ENCODE measurements at regions not wholly inside any gene's neighbourhood (a gene's known extent, or its start where the extent isn't known, plus 50 kb on each side); places are given as distances from the start of the nearest gene placed in this dataset.

- H3K4me1 ChIP-seq (ENCODE audit: insufficient read depth, low read length, poor library complexity, severe bottlenecking), result no peaks in the 10 kb centered on the region
- H3K79me2 ChIP-seq (ENCODE audit: insufficient read depth, low read depth, low read length), result no peaks in the 10 kb centered on the region
- no peaks in the 10 kb centered on the region for H3K9me3 ChIP-seq (ENCODE audit: low read length)
- ChIA-PET POLR2A (no interaction called here), CTCF (ENCODE audit: unreplicated experiment) (no interaction called here)
- H3K36me3 ChIP-seq (ENCODE audit: insufficient read depth, low read length), result no peaks in the 10 kb centered on the region
- BruUV-seq (replicated peaks), result no TSS peak
- H3K9me2 ChIP-seq (ENCODE audit: insufficient read depth, low read length), result no peaks in the 10 kb centered on the region
- intact Hi-C loops (cut with micrococcal nuclease; ENCODE audit: unreplicated experiment), result no loop called here
- H2AFZ ChIP-seq (ENCODE audit: low read length), result no peak overlapping the region
- DNase-seq (ENCODE audit: low spot score), result no peak
- no peak overlapping the region for H3K4me3 ChIP-seq (ENCODE audit: low read depth, low read length, poor library complexity, severe bottlenecking)
- no peak overlapping the region for H3K4me2 ChIP-seq (ENCODE audit: low read length)
- no peak overlapping the region for H3K27ac ChIP-seq (ENCODE audit: low read depth, low read length, poor library complexity, severe bottlenecking)
- H4K20me1 ChIP-seq (ENCODE audit: insufficient read depth, low read length), result no peaks in the 10 kb centered on the region
- TF ChIP-seq EZH2phosphoT487 (IDR thresholded peaks at IDR 0.05; ENCODE audit: borderline replicate concordance, low read depth, low read length) (no peak), CTCF (conservative IDR thresholded peaks at IDR 0.05; ENCODE audit: low read length) (no peak)
Measured at GRCh38 chr11:79942646-79943045, 501.8 kb upstream of the TENM4 start.

GRCh38 chr11:79942090-79942489 is 501.3 kb upstream of the TENM4 start:
- ChIA-PET POLR2A (no interaction called here), CTCF (ENCODE audit: unreplicated experiment) (no interaction called here)
- H2AFZ ChIP-seq (ENCODE audit: low read length), result no peak overlapping the region
- no peaks in the 10 kb centered on the region for H4K20me1 ChIP-seq (ENCODE audit: insufficient read depth, low read length)
- BruUV-seq (replicated peaks), result no TSS peak
- no peaks in the 10 kb centered on the region for H3K4me1 ChIP-seq (ENCODE audit: insufficient read depth, low read length, poor library complexity, severe bottlenecking)
- H3K79me2 ChIP-seq (ENCODE audit: insufficient read depth, low read depth, low read length), result no peaks in the 10 kb centered on the region
- no peak overlapping the region for H3K4me3 ChIP-seq (ENCODE audit: low read depth, low read length, poor library complexity, severe bottlenecking)
- DNase-seq (ENCODE audit: low spot score), result no peak
- no peak overlapping the region for H3K4me2 ChIP-seq (ENCODE audit: low read length)
- no peak overlapping the region for H3K27ac ChIP-seq (ENCODE audit: low read depth, low read length, poor library complexity, severe bottlenecking)
- H3K9me3 ChIP-seq (ENCODE audit: low read length), result no peaks in the 10 kb centered on the region
- no peaks in the 10 kb centered on the region for H3K9me2 ChIP-seq (ENCODE audit: insufficient read depth, low read length)
- intact Hi-C loops (cut with micrococcal nuclease; ENCODE audit: unreplicated experiment), result no loop called here
- no peaks in the 10 kb centered on the region for H3K36me3 ChIP-seq (ENCODE audit: insufficient read depth, low read length)
- no peak for TF ChIP-seq EZH2phosphoT487 (IDR thresholded peaks at IDR 0.05; ENCODE audit: borderline replicate concordance, low read depth, low read length)
- no peak for TF ChIP-seq CTCF (conservative IDR thresholded peaks at IDR 0.05; ENCODE audit: low read length)

GRCh38 chr11:79940974-79941735 is 500.3 kb upstream of the TENM4 start:
- Histone ChIP-seq H3K4me3 (ENCODE audit: low read depth, low read length, poor library complexity, severe bottlenecking) (no peak overlapping the region), H3K27ac (ENCODE audit: low read depth, low read length, poor library complexity, severe bottlenecking) (no peak overlapping the region), H3K4me1 (ENCODE audit: insufficient read depth, low read length, poor library complexity, severe bottlenecking) (no peaks in the 10 kb centered on the region), H3K9me3 (ENCODE audit: low read length) (no peaks in the 10 kb centered on the region), H4K20me1 (ENCODE audit: insufficient read depth, low read length) (no peaks in the 10 kb centered on the region), H3K36me3 (ENCODE audit: insufficient read depth, low read length) (no peaks in the 10 kb centered on the region), H3K9me2 (ENCODE audit: insufficient read depth, low read length) (no peaks in the 10 kb centered on the region), H3K79me2 (ENCODE audit: insufficient read depth, low read depth, low read length) (no peaks in the 10 kb centered on the region), H2AFZ (ENCODE audit: low read length) (no peak overlapping the region), H3K4me2 (ENCODE audit: low read length) (no peak overlapping the region)
- intact Hi-C loops (cut with micrococcal nuclease; ENCODE audit: unreplicated experiment), result no loop called here
- TF ChIP-seq EZH2phosphoT487 (IDR thresholded peaks at IDR 0.05; ENCODE audit: borderline replicate concordance, low read depth, low read length), result no peak
- CTCF ChIA-PET (ENCODE audit: unreplicated experiment), result no interaction called here
- no TSS peak for BruUV-seq (replicated peaks)
- no peak for DNase-seq (ENCODE audit: low spot score)
- POLR2A ChIA-PET, result no interaction called here
